ENCODE measurements at regions not wholly inside any gene's neighbourhood (a gene's known extent, or its start where the extent isn't known, plus 50 kb on each side); places are given as distances from the start of the nearest gene placed in this dataset.

DNA sequence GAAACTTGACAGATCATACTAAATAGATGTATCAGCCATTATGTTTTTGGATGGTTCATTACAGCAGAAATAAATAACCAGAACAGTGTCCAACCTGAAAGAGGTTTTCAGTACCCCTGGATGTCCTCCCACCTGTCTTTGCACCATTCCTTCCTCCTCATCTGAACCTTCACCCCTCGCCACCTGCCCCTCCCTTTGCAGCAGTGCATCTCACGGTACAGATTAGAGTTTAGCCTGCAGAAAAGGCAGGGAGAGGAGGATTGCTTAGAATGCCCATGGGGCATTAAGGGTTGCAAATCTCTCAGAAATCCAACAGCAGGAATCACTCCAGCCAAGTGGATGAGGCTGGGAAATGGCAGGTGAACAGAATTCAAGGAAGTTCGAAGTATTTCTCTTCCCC, 155.0 kb downstream of the HS3ST2 start:
- ChIA-PET POLR2A (ENCODE audit: low non-redundant PET) (no interaction called here), CTCF (no interaction called here)
- DNase-seq (ENCODE audit: low spot score), result no peak
- H3K27ac ChIP-seq, result no peak overlapping the region
- TF ChIP-seq, protein P1, sequence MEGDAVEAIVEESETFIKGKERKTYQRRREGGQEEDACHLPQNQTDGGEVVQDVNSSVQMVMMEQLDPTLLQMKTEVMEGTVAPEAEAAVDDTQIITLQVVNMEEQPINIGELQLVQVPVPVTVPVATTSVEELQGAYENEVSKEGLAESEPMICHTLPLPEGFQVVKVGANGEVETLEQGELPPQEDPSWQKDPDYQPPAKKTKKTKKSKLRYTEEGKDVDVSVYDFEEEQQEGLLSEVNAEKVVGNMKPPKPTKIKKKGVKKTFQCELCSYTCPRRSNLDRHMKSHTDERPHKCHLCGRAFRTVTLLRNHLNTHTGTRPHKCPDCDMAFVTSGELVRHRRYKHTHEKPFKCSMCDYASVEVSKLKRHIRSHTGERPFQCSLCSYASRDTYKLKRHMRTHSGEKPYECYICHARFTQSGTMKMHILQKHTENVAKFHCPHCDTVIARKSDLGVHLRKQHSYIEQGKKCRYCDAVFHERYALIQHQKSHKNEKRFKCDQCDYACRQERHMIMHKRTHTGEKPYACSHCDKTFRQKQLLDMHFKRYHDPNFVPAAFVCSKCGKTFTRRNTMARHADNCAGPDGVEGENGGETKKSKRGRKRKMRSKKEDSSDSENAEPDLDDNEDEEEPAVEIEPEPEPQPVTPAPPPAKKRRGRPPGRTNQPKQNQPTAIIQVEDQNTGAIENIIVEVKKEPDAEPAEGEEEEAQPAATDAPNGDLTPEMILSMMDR (conservative IDR thresholded peaks at IDR 0.05; ENCODE audit: low read depth), result no peak

DNA sequence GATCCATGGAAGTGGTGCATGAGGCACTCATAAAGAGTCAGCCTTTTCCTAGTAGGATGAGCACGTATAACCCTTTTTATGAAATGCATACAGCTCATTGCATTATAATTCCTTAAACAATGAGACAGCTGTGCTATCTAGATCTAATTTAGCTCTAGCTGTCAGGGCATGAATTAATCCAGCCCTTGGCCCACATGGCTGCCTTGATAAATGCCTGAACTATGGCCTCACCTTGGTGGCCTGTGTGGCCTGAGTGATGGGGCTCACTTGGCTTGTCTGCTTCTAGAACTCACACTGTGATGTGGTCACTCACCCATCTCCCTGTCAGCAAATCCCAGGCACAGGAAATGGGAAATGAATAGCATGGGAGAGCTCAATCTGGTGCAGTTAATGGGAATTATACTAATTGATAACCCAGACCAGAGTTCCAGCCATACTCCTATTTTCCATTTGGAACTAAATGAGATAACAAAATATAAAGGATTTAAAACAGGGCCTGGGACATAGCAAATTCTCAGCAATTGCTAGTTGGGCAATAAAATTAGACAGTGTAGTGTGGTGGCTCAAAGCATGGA, 153.6 kb downstream of the HS3ST2 start:
- ChIA-PET CTCF (interaction anchor here (0.7 kb wide), 1 partner anchor 90 kb away, joined by 4 read pairs; no protein-coding TSS in a partner anchor), POLR2A (ENCODE audit: low non-redundant PET) (no interaction called here)
- DNase-seq (ENCODE audit: low spot score), result no peak
- TF ChIP-seq, protein P1 (conservative IDR thresholded peaks at IDR 0.05; ENCODE audit: low read depth), result no peak
- H3K27ac ChIP-seq, result no peak overlapping the region

Data from RWPE1 (cell line).